B cell (primary cell): ENCODE measurements at regions not wholly inside any gene's neighbourhood (a gene's known extent, or its start where the extent isn't known, plus 50 kb on each side); places are given as distances from the start of the nearest gene placed in this dataset.

Source experiments
- CTCF ChIP-seq: fragments of 200-600 bp; IDR thresholded peaks from one replicate; pipeline ENCODE4 v1.8.0; 2022; ENCODE audit warnings: antibody characterized with exemption, mild to moderate bottlenecking
- EZH2 ChIP-seq: IDR thresholded peaks from 2 replicates; pipeline ENCODE4 v1.6.1; 2012; ENCODE audit warnings: borderline replicate concordance, low read depth, mild to moderate bottlenecking, moderate library complexity, low read length; ENCODE audit not compliant: insufficient read depth, poor library complexity, severe bottlenecking

- no peak for TF ChIP-seq CTCF
- TF ChIP-seq EZH2, result no peak
Measured at GRCh38 chr9:79809316-79809876, 237.6 kb downstream of the TLE4 start.
